ENCODE measurements at regions not wholly inside any gene's neighbourhood (a gene's known extent, or its start where the extent isn't known, plus 50 kb on each side); places are given as distances from the start of the nearest gene placed in this dataset.

DNA sequence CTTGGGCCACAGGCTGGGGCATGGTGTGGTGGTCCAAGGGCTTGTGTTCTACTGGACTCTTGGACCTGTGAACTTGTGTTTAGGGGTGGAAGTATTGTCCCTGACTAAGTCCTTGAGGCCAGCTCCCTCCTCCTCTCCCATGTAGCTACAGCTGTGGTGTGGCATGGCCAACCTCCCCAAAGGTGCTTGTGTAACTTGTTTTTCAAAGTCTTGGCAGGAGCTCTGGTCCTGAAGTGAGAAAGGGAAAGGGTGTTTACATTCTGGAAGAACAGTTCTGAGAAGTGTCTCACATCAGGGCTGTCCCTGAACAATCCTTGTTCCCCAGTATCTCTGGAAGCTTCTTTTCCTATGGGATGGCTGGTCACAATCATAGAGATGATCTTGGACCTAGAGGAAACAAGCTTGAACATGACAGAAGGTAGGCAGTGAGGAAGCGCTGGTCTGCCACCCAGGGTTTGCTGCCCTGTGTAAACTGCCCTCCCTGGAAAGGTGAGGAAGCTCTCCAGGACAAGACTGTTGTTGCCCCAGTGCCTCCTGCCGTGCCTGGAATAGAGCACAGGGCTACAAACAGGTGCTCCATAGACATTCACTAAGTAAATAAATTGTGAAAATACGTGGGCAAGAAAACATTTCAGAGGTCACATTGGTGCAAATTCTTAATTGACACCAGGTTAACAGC, 64.6 kb upstream of the KLF9 start:
- H3K4me1 ChIP-seq (ENCODE audit: control insufficient read depth, insufficient read depth, low read length): no peaks in the 10 kb centered on the region
- no peak overlapping the region for H3K27ac ChIP-seq (ENCODE audit: extremely low read depth, low read depth, low read length)
- no peaks in the 10 kb centered on the region for H3K36me3 ChIP-seq (ENCODE audit: control insufficient read depth in 2 of 2, insufficient read depth in 1 of 2, low read length in 2 of 2)
- TF ChIP-seq ZNF701 (tag by site-specific recombination; IDR thresholded peaks at IDR 0.05) (no peak), ZBTB20 (tag by site-specific recombination; IDR thresholded peaks at IDR 0.05) (no peak), ZNF354C (tag by site-specific recombination; IDR thresholded peaks at IDR 0.05; ENCODE audit: borderline replicate concordance, low read depth) (no peak), ZNF571 (tag by site-specific recombination; IDR thresholded peaks at IDR 0.05) (no peak), GLIS1 (tag by site-specific recombination; IDR thresholded peaks at IDR 0.05) (peak; percentile 26; the same call in 1 of the 2 replicates), ZNF560 (tag by site-specific recombination; IDR thresholded peaks at IDR 0.05; ENCODE audit: borderline replicate concordance) (no peak), ZNF404 (tag by site-specific recombination; IDR thresholded peaks at IDR 0.05) (no peak)
- TF ChIP-seq, protein P1, sequence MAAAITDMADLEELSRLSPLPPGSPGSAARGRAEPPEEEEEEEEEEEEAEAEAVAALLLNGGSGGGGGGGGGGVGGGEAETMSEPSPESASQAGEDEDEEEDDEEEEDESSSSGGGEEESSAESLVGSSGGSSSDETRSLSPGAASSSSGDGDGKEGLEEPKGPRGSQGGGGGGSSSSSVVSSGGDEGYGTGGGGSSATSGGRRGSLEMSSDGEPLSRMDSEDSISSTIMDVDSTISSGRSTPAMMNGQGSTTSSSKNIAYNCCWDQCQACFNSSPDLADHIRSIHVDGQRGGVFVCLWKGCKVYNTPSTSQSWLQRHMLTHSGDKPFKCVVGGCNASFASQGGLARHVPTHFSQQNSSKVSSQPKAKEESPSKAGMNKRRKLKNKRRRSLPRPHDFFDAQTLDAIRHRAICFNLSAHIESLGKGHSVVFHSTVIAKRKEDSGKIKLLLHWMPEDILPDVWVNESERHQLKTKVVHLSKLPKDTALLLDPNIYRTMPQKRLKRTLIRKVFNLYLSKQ (tag by site-specific recombination; IDR thresholded peaks at IDR 0.05; ENCODE audit: borderline replicate concordance): no peak
- TF ChIP-seq, protein P2, sequence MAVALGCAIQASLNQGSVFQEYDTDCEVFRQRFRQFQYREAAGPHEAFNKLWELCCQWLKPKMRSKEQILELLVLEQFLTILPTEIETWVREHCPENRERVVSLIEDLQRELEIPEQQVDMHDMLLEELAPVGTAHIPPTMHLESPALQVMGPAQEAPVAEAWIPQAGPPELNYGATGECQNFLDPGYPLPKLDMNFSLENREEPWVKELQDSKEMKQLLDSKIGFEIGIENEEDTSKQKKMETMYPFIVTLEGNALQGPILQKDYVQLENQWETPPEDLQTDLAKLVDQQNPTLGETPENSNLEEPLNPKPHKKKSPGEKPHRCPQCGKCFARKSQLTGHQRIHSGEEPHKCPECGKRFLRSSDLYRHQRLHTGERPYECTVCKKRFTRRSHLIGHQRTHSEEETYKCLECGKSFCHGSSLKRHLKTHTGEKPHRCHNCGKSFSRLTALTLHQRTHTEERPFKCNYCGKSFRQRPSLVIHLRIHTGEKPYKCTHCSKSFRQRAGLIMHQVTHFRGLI (tag by site-specific recombination; IDR thresholded peaks at IDR 0.05): 0 out of 2 replicates have a peak, but pooled peaks have one; percentile 18
- H3K9me3 ChIP-seq (ENCODE audit: control insufficient read depth, insufficient read depth, low read depth, low read length): no peaks in the 10 kb centered on the region
- ChIA-PET POLR2A (interaction anchor here (2.4 kb wide), 1 partner anchor 58 kb away, joined by 9 read pairs; no protein-coding TSS in a partner anchor), CTCF (interaction anchor here (0.5 to 2.1 kb wide), 5 partner anchors 10 to 123 kb away, joined by 3 to 13 read pairs (median 3); no protein-coding TSS in a partner anchor)
- H3K4me3 ChIP-seq (ENCODE audit: low read depth, low read length): no peak overlapping the region

DNA sequence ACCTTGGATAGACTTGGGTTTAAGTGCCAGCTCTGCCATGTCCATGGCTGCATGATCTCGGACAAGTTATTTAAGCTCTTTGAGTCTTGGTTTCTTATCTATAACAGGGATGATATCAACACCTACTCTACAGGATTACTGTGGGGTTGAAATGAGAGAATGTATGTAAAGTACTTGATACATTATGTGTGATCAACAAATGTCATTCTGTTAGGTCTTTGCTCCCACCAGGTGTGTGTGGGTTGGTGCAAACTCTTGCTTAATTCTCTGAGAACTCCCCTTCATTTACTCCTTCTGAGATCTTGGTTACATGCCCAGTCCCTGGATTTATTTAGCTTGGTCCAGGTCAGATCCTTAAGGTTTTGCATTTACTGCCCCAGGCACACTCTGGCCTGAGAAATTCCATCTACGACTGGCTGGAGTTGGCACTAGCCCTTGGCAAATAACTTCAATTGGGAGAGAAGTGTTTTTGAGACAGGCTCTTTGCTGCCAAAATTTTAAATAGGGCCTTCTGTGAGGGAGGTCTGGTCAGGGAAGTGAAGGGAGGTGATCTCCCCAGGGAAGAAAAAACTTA, 63.5 kb upstream of the KLF9 start:
- Histone ChIP-seq H3K36me3 (ENCODE audit: control insufficient read depth in 2 of 2, insufficient read depth in 1 of 2, low read length in 2 of 2) (no peaks in the 10 kb centered on the region), H3K4me3 (ENCODE audit: low read depth, low read length) (no peak overlapping the region), H3K9me3 (ENCODE audit: control insufficient read depth, insufficient read depth, low read depth, low read length) (no peaks in the 10 kb centered on the region), H3K27ac (ENCODE audit: extremely low read depth, low read depth, low read length) (no peak overlapping the region), H3K4me1 (ENCODE audit: control insufficient read depth, insufficient read depth, low read length) (no peaks in the 10 kb centered on the region)
- POLR2A ChIA-PET: interaction anchor here (0.5 kb wide), 1 partner anchor 391 kb away, joined by 3 read pairs; no protein-coding TSS in a partner anchor
- TF ChIP-seq ZNF792 (tag by site-specific recombination; IDR thresholded peaks at IDR 0.05) (no peak), ZFHX2 (tag by site-specific recombination; conservative IDR thresholded peaks at IDR 0.05) (peak; percentile 71), ZNF677 (tag by site-specific recombination; IDR thresholded peaks at IDR 0.05) (no peak), EGR2 (tag by site-specific recombination; IDR thresholded peaks at IDR 0.05; ENCODE audit: low read depth) (peak; percentile 83)
- CTCF ChIA-PET: interaction anchor here (1.0 to 1.9 kb wide), 2 partner anchors 11 to 124 kb away, joined by 3 to 5 read pairs; no protein-coding TSS in a partner anchor

DNA sequence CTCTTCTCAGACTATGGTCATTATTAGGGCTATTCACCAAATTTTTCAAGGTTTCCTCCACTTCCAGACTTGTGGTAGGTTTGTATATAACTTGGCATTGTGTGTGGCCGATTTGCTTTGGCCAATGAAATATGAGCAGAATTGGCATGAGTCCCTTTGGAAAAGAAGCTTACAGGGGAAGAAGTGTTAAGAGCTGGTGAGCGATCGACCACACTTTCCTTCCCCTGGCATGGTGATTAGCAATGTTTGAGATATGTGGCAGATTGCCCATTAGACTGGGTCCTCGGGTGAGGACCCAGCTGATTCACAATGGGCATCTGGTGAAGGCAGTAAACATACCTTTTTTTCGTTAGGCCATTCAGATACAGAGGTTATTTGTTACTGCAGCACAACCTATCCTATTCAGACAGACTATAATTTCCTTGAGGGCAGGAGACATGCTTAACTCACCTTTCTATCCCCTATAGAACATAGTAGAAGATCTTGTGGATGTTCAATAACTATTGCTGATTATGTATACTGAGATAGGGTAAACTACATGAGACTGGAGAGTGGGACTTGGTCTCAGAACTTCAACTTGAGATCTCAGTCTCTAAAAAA, 62.8 kb upstream of the KLF9 start:
- ChIA-PET POLR2A (interaction anchor here (0.5 kb wide), 1 partner anchor 392 kb away, joined by 3 read pairs; no protein-coding TSS in a partner anchor), CTCF (interaction anchor here (1.0 kb wide), 1 partner anchor 125 kb away, joined by 3 read pairs; no protein-coding TSS in a partner anchor)

More for the DNA sequence above, 62.8 kb upstream of the KLF9 start:
- Histone ChIP-seq H3K36me3 (ENCODE audit: control insufficient read depth in 2 of 2, insufficient read depth in 1 of 2, low read length in 2 of 2) (no peaks in the 10 kb centered on the region), H3K4me1 (ENCODE audit: control insufficient read depth, insufficient read depth, low read length) (no peaks in the 10 kb centered on the region), H3K27ac (ENCODE audit: extremely low read depth, low read depth, low read length) (no peak overlapping the region), H3K4me3 (ENCODE audit: low read depth, low read length) (no peak overlapping the region), H3K9me3 (ENCODE audit: control insufficient read depth, insufficient read depth, low read depth, low read length) (no peaks in the 10 kb centered on the region)
- TF ChIP-seq ZFP69B (tag by site-specific recombination; IDR thresholded peaks at IDR 0.05) (no peak), ZNF311 (tag by site-specific recombination; IDR thresholded peaks at IDR 0.05; ENCODE audit: borderline replicate concordance) (no peak), ZNF266 (tag by site-specific recombination; IDR thresholded peaks at IDR 0.05; ENCODE audit: low read depth) (no peak), HOXD13 (CRISPR knock-in tag; IDR thresholded peaks at IDR 0.05; ENCODE audit: borderline replicate concordance) (no peak), SCRT1 (tag by site-specific recombination; IDR thresholded peaks at IDR 0.05; ENCODE audit: borderline replicate concordance) (no peak), ZNF621 (tag by site-specific recombination; IDR thresholded peaks at IDR 0.05) (no peak), BCL11B (tag by site-specific recombination; IDR thresholded peaks at IDR 0.05; ENCODE audit: low read depth) (no peak), ZNF558 (tag by site-specific recombination; IDR thresholded peaks at IDR 0.05) (no peak), ZNF19 (tag by site-specific recombination; IDR thresholded peaks at IDR 0.05; ENCODE audit: low read depth) (no peak), ZNF121 (tag by site-specific recombination; IDR thresholded peaks at IDR 0.05) (no peak), ZNF629 (tag by site-specific recombination; IDR thresholded peaks at IDR 0.05) (no peak)
- TF ChIP-seq, protein P3, sequence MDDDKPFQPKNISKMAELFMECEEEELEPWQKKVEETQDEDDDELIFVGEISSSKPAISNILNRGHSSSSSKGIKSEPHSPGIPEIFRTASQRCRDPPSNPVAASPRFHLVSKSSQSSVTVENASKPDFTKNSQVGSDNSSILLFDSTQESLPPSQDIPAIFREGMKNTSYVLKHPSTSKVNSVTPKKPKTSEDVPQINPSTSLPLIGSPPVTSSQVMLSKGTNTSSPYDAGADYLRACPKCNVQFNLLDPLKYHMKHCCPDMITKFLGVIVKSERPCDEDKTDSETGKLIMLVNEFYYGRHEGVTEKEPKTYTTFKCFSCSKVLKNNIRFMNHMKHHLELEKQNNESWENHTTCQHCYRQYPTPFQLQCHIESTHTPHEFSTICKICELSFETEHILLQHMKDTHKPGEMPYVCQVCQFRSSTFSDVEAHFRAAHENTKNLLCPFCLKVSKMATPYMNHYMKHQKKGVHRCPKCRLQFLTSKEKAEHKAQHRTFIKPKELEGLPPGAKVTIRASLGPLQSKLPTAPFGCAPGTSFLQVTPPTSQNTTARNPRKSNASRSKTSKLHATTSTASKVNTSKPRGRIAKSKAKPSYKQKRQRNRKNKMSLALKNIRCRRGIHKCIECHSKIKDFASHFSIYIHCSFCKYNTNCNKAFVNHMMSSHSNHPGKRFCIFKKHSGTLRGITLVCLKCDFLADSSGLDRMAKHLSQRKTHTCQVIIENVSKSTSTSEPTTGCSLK (tag by site-specific recombination; IDR thresholded peaks at IDR 0.05): no peak

All from HEK293 (cell line).